NT2/D1 (cell line): ENCODE measurements at regions not wholly inside any gene's neighbourhood (a gene's known extent, or its start where the extent isn't known, plus 50 kb on each side); places are given as distances from the start of the nearest gene placed in this dataset.
"Not testable (repeated sequence)": the region's sequence is repeated elsewhere in the genome, so short reads cannot be mapped to it uniquely, and the experiment has no call there.

Experiments
- DNase-seq: peaks from one replicate; pipeline ENCODE4 v3.0.0-alpha.2; 2011; ENCODE audit warnings: low read depth, low spot score
- H3K27me3 ChIP-seq: 2 replicates; pipeline ENCODE4 v1.6.0; 2011; ENCODE audit warnings: mild to moderate bottlenecking; ENCODE audit not compliant: insufficient read length, insufficient read depth
- H3K36me3 ChIP-seq: 2 replicates; pipeline ENCODE4 v1.6.1; 2011; ENCODE audit warnings: mild to moderate bottlenecking, low read length, mixed read lengths; ENCODE audit not compliant: insufficient read depth, insufficient read length
- H3K4me1 ChIP-seq: 2 replicates; pipeline ENCODE4 v1.5.1; 2011; ENCODE audit not compliant: insufficient read depth, insufficient read length
- H3K4me3 ChIP-seq: 2 replicates; pipeline ENCODE4 v1.5.1; 2011; ENCODE audit warnings: low read depth; ENCODE audit not compliant: insufficient read length
- H3K9ac ChIP-seq: 2 replicates; pipeline ENCODE4 v1.6.0; 2011; ENCODE audit warnings: low read depth; ENCODE audit not compliant: insufficient read length
- H3K9me3 ChIP-seq: 2 replicates; pipeline ENCODE4 v1.5.1; 2011; ENCODE audit warnings: mild to moderate bottlenecking, low read length; ENCODE audit not compliant: insufficient read depth
- SUZ12 ChIP-seq: IDR thresholded peaks from 2 replicates; pipeline ENCODE4 v1.6.1; 2011; ENCODE audit not compliant: insufficient read length, insufficient read depth; ENCODE audit errors: extremely low read depth
- YY1 ChIP-seq: IDR thresholded peaks from 2 replicates; pipeline ENCODE4 v1.6.1; 2011; ENCODE audit not compliant: insufficient read length, insufficient read depth
- ZNF274 ChIP-seq: IDR thresholded peaks from 2 replicates; pipeline ENCODE4 v1.6.1; 2011; ENCODE audit warnings: mild to moderate bottlenecking, low read depth, low read length

GRCh38 chr1:219076326-219076937 lies 97.2 kb upstream of the LYPLAL1 start:
- Histone ChIP-seq H3K27me3 (no peaks in the 10 kb centered on the region), H3K9me3 (no peaks in the 10 kb centered on the region), H3K4me1 (no peaks in the 10 kb centered on the region), H3K4me3 (no peak overlapping the region), H3K9ac (no peak overlapping the region), H3K36me3 (no peaks in the 10 kb centered on the region)
- DNase-seq = no peak
- no peak for TF ChIP-seq YY1
- no peak for TF ChIP-seq SUZ12

GRCh38 chr1:219077767-219078166 lies 95.9 kb upstream of the LYPLAL1 start:
- not testable (repeated sequence) for H3K4me1 ChIP-seq, DNase-seq

GRCh38 chr1:219081943-219082925 lies 91.4 kb upstream of the LYPLAL1 start:
- H3K27me3 ChIP-seq = no peaks in the 10 kb centered on the region
- no peaks in the 10 kb centered on the region for H3K4me1 ChIP-seq
- no peaks in the 10 kb centered on the region for H3K9me3 ChIP-seq
- H3K4me3 ChIP-seq = no peak overlapping the region
- no peaks in the 10 kb centered on the region for H3K36me3 ChIP-seq
- no peak overlapping the region for H3K9ac ChIP-seq
- TF ChIP-seq YY1 (no peak), ZNF274 (no peak), SUZ12 (no peak)
- DNase-seq = no peak

More at GRCh38 chr1:219077767-219078166, 95.9 kb upstream of the LYPLAL1 start:
- not testable (repeated sequence) for H3K27me3 ChIP-seq, H3K4me3 ChIP-seq, H3K36me3 ChIP-seq, H3K9me3 ChIP-seq, H3K9ac ChIP-seq

GRCh38 chr1:219083631-219084030 lies 90.0 kb upstream of the LYPLAL1 start:
- Histone ChIP-seq H3K4me1 (no peaks in the 10 kb centered on the region), H3K4me3 (no peak overlapping the region), H3K9me3 (no peaks in the 10 kb centered on the region), H3K27me3 (no peaks in the 10 kb centered on the region), H3K36me3 (no peaks in the 10 kb centered on the region), H3K9ac (no peak overlapping the region)
- no peak for DNase-seq
- no peak for TF ChIP-seq SUZ12
- TF ChIP-seq YY1 = no peak
- no peak for TF ChIP-seq ZNF274

DNA sequence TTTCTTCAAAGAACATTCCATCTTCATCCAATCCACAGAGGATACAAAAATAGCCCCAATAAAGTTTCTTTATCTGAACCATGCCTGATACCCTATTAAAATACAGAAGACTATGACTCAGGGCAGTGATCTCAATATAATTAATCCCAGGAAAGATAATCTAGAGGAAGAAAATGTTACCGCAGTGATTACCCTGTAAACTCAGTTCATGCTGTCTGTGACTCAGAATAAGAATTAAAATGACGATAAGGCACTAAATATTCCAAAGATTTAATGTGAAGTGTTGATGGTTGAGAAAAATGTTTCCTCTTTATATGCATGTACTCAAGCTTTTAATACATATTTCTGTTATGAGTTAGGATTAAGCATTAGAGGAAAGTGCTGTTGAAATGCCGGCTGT lies 88.6 kb upstream of the LYPLAL1 start:
- Histone ChIP-seq H3K9me3 (no peaks in the 10 kb centered on the region), H3K36me3 (no peaks in the 10 kb centered on the region), H3K9ac (no peak overlapping the region), H3K4me1 (no peaks in the 10 kb centered on the region), H3K27me3 (no peaks in the 10 kb centered on the region), H3K4me3 (no peak overlapping the region)
- TF ChIP-seq SUZ12 = no peak
- no peak for TF ChIP-seq ZNF274
- no peak for TF ChIP-seq YY1
- DNase-seq = no peak

DNA sequence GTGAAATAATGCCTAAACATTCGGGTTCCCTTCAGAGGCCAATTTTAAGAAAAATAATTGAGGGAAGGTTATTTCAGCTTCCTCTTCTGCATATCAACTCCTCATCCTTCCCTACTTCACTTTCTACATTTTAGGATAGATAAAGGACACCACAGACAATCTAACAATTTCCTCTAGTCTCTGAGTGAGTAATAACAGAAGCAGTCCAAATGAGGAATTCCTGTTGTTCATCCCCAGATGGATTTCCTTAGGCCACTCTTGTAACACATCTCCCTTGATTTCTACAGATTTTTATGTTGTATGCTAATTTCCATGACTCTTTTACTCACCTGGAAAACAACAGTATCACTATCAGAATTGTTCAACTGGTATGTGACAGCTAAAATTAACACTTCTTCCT lies 87.7 kb upstream of the LYPLAL1 start:
- no peaks in the 10 kb centered on the region for H3K9me3 ChIP-seq
- no peak overlapping the region for H3K4me3 ChIP-seq
- no peaks in the 10 kb centered on the region for H3K36me3 ChIP-seq
- no peak for TF ChIP-seq ZNF274
- TF ChIP-seq SUZ12 = no peak
- TF ChIP-seq YY1 = no peak
- no peaks in the 10 kb centered on the region for H3K4me1 ChIP-seq
- DNase-seq = no peak
- H3K9ac ChIP-seq = no peak overlapping the region
- no peaks in the 10 kb centered on the region for H3K27me3 ChIP-seq

DNA sequence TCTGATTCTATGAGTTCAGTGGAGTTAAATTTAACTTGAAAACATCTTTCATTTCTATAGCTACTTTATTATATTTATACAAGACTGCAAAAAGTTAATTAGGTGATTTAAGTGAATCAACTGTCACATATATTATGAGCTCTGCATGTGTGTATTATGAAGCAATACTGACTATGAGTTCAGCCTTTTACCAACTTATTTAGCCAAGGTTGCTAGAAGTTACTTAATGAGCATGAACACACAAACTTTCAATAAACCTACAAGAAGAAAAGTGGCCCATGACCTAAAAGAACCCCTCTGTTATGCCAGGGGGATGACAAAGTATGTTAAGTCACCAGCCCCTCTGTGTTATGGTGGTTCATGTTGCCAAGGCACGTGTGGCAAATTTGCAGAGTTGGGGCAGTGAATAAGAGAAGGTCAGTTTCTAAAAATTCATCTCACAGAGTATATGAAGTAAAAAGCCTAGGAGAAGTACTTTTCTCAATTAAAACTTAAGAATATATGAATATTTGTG lies 86.7 kb upstream of the LYPLAL1 start:
- DNase-seq = no peak
- no peaks in the 10 kb centered on the region for H3K9me3 ChIP-seq
- H3K4me3 ChIP-seq = no peak overlapping the region
- no peaks in the 10 kb centered on the region for H3K4me1 ChIP-seq
- no peaks in the 10 kb centered on the region for H3K27me3 ChIP-seq
- no peak overlapping the region for H3K9ac ChIP-seq
- TF ChIP-seq ZNF274 = no peak
- no peaks in the 10 kb centered on the region for H3K36me3 ChIP-seq
